NCI-H460 (cell line): ENCODE measurements at regions not wholly inside any gene's neighbourhood (a gene's known extent, or its start where the extent isn't known, plus 50 kb on each side); places are given as distances from the start of the nearest gene placed in this dataset.

Experiments
- DNase-seq: peaks from one replicate; pipeline ENCODE4 v3.0.0-alpha.2; 2016; ENCODE audit warnings: low read depth; ENCODE audit errors: extremely low read depth

DNA sequence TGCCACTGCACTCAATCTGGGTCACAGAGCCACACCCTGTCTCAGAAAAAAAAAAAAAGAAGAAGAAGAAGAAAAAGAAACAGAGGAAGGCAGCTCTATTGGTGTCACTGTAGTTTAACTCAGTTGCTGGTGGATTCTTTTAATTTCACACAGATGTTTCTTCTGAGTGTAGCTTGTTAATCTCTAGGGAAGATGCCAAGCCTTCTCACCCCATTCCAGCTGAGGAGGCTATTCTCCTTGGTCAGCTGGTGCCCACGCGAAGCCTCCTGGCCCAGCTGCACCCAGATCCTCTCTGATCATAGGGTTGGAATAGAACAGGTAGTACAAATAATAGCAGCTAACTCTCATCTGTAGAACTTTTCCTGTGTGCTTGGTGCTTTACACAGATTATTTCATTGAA lies 113.8 kb upstream of the SPRY4 start:
- DNase-seq = no peak

GRCh38 chr5:142437563-142437962 lies 112.7 kb upstream of the SPRY4 start:
- no peak for DNase-seq

- DNase-seq = no peak
Measured at GRCh38 chr5:142435410-142436115, 110.7 kb upstream of the SPRY4 start.

DNA sequence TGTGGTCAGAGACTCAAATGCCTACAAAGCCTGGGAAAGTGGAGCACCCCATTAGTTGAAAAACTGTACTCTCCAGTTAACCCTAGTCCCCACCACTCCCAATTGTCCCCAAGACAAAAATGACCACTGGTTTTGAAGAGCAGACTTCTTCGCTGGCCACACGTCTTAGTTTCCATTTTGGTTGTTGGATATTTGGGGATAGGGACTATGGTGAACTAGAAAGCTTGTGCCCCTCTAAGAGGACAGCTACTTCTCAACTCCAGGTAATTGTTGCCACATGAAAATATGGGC lies 109.4 kb upstream of the SPRY4 start:
- DNase-seq = no peak

DNA sequence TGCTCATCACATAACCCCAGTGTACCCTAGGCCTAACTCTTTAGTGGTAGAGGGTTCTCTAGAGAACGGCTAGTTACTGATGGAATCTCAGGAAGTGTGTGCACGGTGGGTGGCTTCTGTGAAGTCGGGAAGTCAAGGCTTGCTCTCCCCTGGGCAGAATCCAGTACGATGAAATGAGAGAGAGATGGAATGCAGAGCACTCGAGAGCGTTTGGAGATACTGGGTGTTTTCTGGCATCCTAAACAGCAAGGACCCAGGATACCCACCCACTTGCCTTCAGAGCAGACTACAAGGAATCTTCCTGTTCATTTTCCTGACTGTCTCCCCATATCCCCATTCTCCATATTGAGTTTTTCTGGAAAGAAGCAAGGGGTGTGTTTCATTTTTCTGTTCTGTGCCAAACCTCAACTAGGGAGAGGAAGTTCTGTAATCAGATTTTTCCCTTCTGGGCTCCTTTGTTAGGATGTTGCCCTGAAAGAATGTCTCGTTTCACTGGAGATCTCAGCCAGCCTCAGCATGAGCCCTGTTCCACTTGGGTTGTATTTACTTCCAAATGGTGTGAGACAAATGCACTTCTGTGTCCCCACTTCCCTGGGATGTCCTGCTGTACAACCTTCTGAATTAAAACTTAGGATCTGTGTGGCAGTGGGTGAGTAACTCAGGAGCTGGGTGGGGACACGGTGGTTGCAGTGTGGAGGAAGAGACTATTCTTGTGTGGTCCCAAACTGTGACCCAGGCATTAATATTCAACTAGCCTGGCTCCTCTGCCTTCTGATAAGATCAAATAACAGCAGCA lies 108.9 kb upstream of the SPRY4 start:
- no peak for DNase-seq

DNA sequence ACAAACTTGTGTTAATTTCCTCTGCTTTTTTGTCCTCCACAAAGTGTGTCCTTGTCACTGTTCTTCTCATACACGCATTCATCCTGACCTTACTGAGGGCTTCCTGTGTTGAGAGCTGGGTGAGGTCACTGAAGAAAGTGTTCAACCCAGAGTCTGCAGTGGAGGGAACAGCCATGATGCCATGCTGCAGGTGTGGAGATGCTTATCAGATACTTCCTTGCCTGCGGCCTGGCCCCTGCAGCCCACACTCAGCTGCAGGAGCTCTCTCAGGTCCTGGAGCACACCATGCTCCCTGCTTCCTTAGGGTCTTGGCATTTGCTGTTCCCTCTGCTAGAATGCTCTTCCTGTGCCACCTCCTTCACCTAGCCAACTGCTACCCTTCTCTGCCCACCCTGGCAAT lies 108.1 kb upstream of the SPRY4 start:
- DNase-seq = no peak

DNA sequence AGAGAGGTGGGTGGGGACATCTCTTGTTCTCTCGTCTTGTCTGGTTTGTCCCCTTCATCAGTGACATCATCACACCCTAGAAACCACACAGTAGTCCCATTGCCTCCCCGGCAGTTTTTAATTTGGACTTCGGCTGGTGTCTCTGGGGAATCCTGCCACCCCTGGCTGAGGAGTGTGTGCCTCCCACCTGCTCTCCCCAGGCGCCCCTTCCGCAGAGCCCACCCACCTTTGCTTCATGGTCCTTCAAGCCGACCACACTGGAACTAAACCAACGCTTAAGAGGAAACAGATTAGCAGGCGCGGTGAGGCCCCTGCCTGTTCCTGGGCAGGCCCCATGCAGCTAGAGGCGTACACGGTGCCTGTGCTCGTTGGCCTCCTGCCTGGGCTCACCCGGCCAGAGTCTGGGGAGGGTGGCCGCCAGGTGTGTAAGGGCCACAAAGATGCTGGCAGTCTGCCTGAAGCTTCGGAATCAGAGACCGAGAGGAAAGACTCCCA lies 107.6 kb upstream of the SPRY4 start:
- DNase-seq = no peak

DNA sequence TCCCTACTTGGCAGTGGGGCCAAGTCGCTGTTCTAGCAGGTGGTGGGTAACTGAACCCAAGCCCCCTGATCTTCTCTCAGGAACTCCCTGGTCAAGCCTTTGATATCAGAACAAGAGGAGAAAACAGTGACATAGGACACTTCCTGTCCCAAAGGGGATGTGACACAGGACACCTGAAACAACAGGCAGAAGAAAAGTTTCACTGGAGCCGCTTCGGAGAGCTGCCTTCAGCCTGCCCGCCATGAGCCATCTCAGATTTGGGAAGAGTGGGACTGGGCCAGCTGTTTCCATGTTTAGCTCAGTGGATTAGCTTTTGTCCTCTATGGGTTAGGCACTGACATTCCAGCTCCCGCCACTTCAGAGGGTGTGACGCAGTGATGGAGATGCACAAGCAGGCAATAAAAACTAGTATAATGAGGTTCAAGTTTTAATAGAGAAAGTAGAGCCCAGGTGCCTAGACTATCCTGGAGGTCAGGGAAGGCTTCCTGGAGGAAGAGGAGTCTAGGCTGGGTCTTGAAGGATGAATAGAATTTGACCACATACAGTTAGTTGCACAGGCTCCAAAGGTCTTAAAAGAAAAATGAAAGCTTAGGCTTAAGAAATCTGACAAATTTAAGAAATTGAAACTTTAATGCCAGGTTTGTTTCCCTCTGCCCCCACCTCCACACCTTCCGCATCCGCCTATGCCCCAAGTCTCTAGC lies 104.1 kb upstream of the SPRY4 start:
- no peak for DNase-seq

- no peak for DNase-seq
Measured at GRCh38 chr5:142428036-142428772, 103.4 kb upstream of the SPRY4 start.

DNA sequence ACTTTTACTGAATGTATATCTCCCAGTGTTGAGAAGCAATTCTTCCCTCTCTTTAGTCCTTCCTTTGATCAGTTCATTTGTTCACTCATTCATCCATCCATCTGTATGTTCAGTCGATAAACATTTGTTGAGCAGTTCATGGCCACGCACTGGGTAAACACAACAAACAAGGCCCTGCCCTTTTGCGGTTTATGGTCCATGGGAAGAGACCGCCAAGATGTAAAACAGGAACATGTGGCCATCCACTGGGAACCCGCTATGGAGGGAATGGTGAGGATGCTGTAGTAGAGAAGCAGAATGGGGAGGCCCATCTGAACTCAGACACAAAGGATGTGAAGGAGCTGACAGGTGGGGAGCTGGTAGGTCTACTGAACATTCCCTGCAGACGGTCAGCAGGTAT lies 102.7 kb upstream of the SPRY4 start:
- DNase-seq = no peak

- no peak for DNase-seq
Measured at GRCh38 chr5:142427015-142427364, 102.2 kb upstream of the SPRY4 start.

GRCh38 chr5:142426129-142427014 lies 101.6 kb upstream of the SPRY4 start:
- no peak for DNase-seq

GRCh38 chr5:142425286-142426065 lies 100.7 kb upstream of the SPRY4 start:
- DNase-seq = no peak

GRCh38 chr5:142422429-142422828 lies 97.6 kb upstream of the SPRY4 start:
- no peak for DNase-seq

GRCh38 chr5:142421621-142422397 lies 97.0 kb upstream of the SPRY4 start:
- DNase-seq = no peak

DNA sequence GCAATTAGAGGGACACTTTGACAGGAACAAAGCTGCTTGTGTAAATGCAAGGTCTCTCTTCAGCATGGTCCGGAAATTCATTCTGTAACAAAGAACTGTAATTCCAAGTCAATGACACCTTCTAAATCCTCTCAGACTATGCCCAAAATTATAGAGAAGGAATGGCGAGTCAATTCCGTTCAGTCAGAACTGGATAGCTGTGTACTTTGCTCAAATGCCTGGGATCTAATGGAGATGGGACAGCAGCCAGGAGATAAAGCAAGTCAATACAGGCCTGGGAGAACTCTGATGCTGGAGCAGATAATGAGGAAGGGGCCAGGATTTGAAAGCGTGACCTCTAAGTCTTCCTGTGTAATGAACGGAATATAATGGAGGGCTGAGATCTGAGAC lies 96.4 kb upstream of the SPRY4 start:
- no peak for DNase-seq

DNA sequence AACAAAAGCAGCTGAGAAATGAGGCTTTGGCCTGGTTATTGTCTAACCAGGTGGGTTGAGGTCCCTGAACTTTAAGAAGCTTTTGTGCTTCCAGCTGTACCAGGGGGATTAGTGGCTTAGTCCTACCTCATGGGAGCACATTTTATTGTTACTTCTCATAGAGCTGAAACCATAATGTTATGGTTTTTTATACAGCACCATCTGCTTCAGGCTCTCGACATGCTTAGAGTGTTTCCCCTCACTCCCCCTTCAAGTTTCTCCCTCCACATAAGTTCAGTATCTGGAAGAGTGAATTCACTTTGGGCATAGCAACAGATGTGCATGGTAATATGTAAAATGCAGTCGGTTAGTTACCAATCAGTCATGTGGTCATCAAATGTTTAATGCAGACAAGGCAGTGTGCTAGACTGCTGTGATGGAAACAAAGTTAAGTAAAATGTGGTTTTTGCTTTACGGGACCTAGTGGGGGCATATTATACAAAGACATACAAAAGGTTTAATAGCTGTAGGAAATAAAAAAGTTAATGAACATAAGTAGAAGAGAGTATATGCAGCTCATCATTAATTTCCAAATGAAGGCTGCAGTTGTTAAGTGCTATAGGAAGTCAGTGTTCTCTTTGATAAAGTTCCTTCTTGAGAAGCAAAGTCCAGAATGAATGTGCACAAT lies 95.9 kb upstream of the SPRY4 start:
- no peak for DNase-seq

DNA sequence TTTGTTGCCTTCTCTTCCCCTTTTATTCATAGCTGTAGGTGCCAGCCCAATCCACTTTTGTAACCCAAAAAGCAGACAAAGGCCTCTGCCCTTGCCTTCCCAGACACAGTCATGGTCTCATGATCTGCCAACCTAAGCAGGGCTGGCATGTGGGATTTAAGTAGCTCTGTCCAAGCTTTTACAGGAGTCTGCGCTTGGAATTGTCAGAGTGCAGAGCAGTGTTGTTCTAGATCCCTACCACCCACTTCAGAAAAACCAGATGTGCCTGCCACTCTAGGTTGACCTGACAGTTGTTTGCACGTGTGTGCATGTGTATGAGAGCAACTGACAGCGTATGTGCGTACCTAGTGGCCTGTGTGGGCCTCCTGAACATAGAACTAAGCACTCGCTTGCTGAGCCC lies 87.8 kb upstream of the SPRY4 start:
- DNase-seq = no peak
